ENCODE measurements at regions not wholly inside any gene's neighbourhood (a gene's known extent, or its start where the extent isn't known, plus 50 kb on each side); places are given as distances from the start of the nearest gene placed in this dataset.

DNA sequence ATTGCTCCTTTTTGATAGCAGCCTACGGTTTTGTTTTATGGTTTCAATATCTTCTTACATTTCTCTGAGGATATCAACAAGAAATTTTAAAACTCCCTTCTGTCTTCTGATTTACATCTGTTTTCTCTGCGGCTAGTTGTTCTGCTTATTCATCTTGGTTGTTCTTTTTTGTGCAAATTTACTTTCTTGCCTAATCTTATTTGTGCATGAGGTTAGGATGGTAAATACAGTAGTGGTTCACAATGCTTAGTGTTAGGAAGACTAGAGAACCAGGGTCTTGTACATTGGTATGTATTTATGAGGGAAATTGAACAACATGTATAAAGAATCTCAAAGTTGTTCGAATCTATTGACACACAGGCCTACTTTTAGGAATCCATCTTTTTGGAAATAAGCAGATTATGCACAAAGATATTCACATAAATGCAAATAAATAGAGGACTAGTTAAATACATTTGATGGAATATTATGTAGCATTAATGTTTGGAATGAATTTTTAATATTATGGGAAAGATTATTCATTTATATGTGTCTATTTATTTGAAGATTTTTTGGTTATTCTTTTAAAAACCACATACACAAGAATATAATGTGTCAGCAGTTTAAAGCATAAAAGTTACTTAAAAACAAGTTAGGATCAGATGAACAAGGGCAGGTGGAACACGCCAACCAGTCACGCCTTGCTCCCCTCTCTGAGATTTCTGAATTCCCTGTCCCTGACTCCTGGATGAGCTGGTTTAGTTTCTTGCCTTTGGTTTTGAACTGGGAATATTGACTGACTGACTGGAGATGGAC lies 51.4 kb upstream of the RFC3 start:
- Histone ChIP-seq H3K4me1 (ENCODE audit: control insufficient read depth in 1 of 2, extremely low read depth in 1 of 2, insufficient read depth in 2 of 2, low read length in 2 of 2) (no peaks in the 10 kb centered on the region), H3K36me3 (ENCODE audit: control insufficient read depth in 2 of 2, extremely low read depth in 1 of 2, insufficient read depth in 1 of 2, low read length in 1 of 2) (no peaks in the 10 kb centered on the region), H3K4me3 (ENCODE audit: control insufficient read depth in 1 of 2, extremely low read depth in 1 of 2, low read length in 1 of 2) (no peak overlapping the region), H3K9me3 (no peaks in the 10 kb centered on the region), H3K27me3 (replicated peaks in 1 of 2; ENCODE audit: control insufficient read depth in 2 of 2, extremely low read depth in 1 of 2, insufficient read depth in 2 of 2, low read length in 1 of 2) (no peaks in the 10 kb centered on the region), H3K27ac (ENCODE audit: low read length) (no peak overlapping the region)
- Mint-ChIP-seq H3K36me3 (no peaks in the 10 kb centered on the region), H3K9me3 (peaks cover 0 to 4% (median 0%) of the 10 kb centered on the region in 3 donors), H3K27ac (no peak overlapping the region), H3K4me3 (no peak overlapping the region), H3K4me1 (no peaks in the 10 kb centered on the region), H3K27me3 (peaks cover 7 to 9% of the 10 kb centered on the region in 2 donors)
- no peak for ATAC-seq (replicated peaks in 1 of 4)
- no peak for DNase-seq
- ChIA-PET CTCF (no interaction called here), POLR2A (interaction anchor here in 1 of 2 donors (0.7 kb wide), 1 partner anchor 25 kb away, joined by 4 read pairs; no protein-coding TSS in a partner anchor)
- WGBS (ENCODE audit: insufficient coverage), result 92% methylated on average over 2 of the region's 5 CpGs

DNA sequence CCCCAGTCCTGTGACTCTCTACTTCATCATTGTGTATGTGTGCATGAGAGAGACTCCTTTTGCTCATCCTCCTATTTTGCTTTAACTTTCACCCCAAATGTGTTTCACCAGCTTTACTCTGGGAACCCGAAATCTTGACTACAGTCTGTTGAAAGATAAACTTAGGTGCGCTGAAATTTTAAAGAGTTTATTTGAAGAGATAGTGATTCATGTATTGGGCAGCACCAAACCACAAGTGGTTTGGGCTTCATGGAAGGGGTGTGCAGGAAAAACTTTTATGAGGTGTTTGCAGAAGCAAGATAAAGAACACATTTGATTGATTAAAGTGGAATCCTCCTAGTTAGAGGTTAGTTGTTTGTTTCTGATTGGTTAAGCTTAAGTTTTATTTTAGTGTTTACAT lies 50.8 kb upstream of the RFC3 start:
- POLR2A ChIA-PET, result interaction anchor here in 1 of 2 donors (0.7 kb wide), 1 partner anchor 25 kb away, joined by 4 read pairs; no protein-coding TSS in a partner anchor

More for the DNA sequence above, 50.8 kb upstream of the RFC3 start:
- Histone ChIP-seq H3K9me3 (no peaks in the 10 kb centered on the region), H3K36me3 (ENCODE audit: control insufficient read depth in 2 of 2, extremely low read depth in 1 of 2, insufficient read depth in 1 of 2, low read length in 1 of 2) (no peaks in the 10 kb centered on the region), H3K4me1 (ENCODE audit: control insufficient read depth in 1 of 2, extremely low read depth in 1 of 2, insufficient read depth in 2 of 2, low read length in 2 of 2) (no peaks in the 10 kb centered on the region), H3K4me3 (ENCODE audit: control insufficient read depth in 1 of 2, extremely low read depth in 1 of 2, low read length in 1 of 2) (no peak overlapping the region), H3K27ac (ENCODE audit: low read length) (no peak overlapping the region), H3K27me3 (replicated peaks in 1 of 2; ENCODE audit: control insufficient read depth in 2 of 2, extremely low read depth in 1 of 2, insufficient read depth in 2 of 2, low read length in 1 of 2) (no peaks in the 10 kb centered on the region)
- CTCF ChIA-PET, result no interaction called here
- DNase-seq (no peak), ATAC-seq (replicated peaks in 1 of 4) (no peak)
- H3K9me3 Mint-ChIP-seq, result peaks cover 0 to 4% (median 0%) of the 10 kb centered on the region in 3 donors
- H3K4me1 Mint-ChIP-seq, result no peaks in the 10 kb centered on the region
- H3K36me3 Mint-ChIP-seq, result no peaks in the 10 kb centered on the region
- H3K4me3 Mint-ChIP-seq, result no peak overlapping the region
- no CpG with 5 or more reads among the region's 2 CpGs for WGBS (ENCODE audit: insufficient coverage)
- no peak overlapping the region for H3K27ac Mint-ChIP-seq
- H3K27me3 Mint-ChIP-seq, result peaks cover 7 to 9% of the 10 kb centered on the region in 2 donors

Measured in T-cell (primary cell).